ENCODE measurements at regions not wholly inside any gene's neighbourhood (a gene's known extent, or its start where the extent isn't known, plus 50 kb on each side); places are given as distances from the start of the nearest gene placed in this dataset.

- TF ChIP-seq ATF2 (IDR thresholded peaks at IDR 0.05; ENCODE audit: low read length) (no peak), ELK1 (IDR thresholded peaks at IDR 0.05; ENCODE audit: low read depth, low read length) (no peak), EZH2 (IDR thresholded peaks at IDR 0.05; ENCODE audit: borderline replicate concordance, control insufficient read depth, low read depth, low read length) (no peak), POLR2AphosphoS5 (IDR thresholded peaks at IDR 0.05; ENCODE audit: low read length) (no peak), RFX5 (IDR thresholded peaks at IDR 0.05; ENCODE audit: low read depth, low read length) (no peak), KDM1A (IDR thresholded peaks at IDR 0.05; ENCODE audit: borderline replicate concordance) (no peak), POLR2A (IDR thresholded peaks at IDR 0.05; ENCODE audit: low read depth, low read length) (no peak), CHD4 (IDR thresholded peaks at IDR 0.05) (no peak), SUZ12 (IDR thresholded peaks at IDR 0.05; ENCODE audit: unreplicated experiment) (no peak), BCL3 (IDR thresholded peaks at IDR 0.05; ENCODE audit: borderline replicate concordance, insufficient read depth, low read depth, low read length, poor library complexity, severe bottlenecking) (no peak), ZNF274 (IDR thresholded peaks at IDR 0.05; ENCODE audit: insufficient read depth, insufficient read length) (no peak)
- TF ChIP-seq, protein P1, sequence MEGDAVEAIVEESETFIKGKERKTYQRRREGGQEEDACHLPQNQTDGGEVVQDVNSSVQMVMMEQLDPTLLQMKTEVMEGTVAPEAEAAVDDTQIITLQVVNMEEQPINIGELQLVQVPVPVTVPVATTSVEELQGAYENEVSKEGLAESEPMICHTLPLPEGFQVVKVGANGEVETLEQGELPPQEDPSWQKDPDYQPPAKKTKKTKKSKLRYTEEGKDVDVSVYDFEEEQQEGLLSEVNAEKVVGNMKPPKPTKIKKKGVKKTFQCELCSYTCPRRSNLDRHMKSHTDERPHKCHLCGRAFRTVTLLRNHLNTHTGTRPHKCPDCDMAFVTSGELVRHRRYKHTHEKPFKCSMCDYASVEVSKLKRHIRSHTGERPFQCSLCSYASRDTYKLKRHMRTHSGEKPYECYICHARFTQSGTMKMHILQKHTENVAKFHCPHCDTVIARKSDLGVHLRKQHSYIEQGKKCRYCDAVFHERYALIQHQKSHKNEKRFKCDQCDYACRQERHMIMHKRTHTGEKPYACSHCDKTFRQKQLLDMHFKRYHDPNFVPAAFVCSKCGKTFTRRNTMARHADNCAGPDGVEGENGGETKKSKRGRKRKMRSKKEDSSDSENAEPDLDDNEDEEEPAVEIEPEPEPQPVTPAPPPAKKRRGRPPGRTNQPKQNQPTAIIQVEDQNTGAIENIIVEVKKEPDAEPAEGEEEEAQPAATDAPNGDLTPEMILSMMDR (IDR thresholded peaks at IDR 0.05 in 2 of 3, conservative IDR thresholded peaks at IDR 0.05 in 1 of 3; ENCODE audit: control insufficient read depth in 2 of 3, extremely low read depth in 1 of 3, insufficient read depth in 1 of 3, low read depth in 3 of 3, low read length in 3 of 3): no peak
- TF ChIP-seq, protein P2, sequence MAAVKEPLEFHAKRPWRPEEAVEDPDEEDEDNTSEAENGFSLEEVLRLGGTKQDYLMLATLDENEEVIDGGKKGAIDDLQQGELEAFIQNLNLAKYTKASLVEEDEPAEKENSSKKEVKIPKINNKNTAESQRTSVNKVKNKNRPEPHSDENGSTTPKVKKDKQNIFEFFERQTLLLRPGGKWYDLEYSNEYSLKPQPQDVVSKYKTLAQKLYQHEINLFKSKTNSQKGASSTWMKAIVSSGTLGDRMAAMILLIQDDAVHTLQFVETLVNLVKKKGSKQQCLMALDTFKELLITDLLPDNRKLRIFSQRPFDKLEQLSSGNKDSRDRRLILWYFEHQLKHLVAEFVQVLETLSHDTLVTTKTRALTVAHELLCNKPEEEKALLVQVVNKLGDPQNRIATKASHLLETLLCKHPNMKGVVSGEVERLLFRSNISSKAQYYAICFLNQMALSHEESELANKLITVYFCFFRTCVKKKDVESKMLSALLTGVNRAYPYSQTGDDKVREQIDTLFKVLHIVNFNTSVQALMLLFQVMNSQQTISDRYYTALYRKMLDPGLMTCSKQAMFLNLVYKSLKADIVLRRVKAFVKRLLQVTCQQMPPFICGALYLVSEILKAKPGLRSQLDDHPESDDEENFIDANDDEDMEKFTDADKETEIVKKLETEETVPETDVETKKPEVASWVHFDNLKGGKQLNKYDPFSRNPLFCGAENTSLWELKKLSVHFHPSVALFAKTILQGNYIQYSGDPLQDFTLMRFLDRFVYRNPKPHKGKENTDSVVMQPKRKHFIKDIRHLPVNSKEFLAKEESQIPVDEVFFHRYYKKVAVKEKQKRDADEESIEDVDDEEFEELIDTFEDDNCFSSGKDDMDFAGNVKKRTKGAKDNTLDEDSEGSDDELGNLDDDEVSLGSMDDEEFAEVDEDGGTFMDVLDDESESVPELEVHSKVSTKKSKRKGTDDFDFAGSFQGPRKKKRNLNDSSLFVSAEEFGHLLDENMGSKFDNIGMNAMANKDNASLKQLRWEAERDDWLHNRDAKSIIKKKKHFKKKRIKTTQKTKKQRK (IDR thresholded peaks at IDR 0.05; ENCODE audit: low read depth, low read length): no peak
Measured at GRCh38 chr4:18294021-18294420, 272.5 kb upstream of the LCORL start.

Measured in GM12878 (cell line).